Lung (tissue), 11 donors: ENCODE measurements at regions not wholly inside any gene's neighbourhood (a gene's known extent, or its start where the extent isn't known, plus 50 kb on each side); places are given as distances from the start of the nearest gene placed in this dataset.

Experiments
- ATAC-seq: fragments of 200-7000 bp; cut with Tn5 transposase; one replicate; pipeline ENCODE4 v1.9.1; 2020; ENCODE audit warnings: moderate number of reproducible peaks; ENCODE audit not compliant: insufficient read depth, low FRiP score
- DNase-seq, 3 donors: peaks; one replicate each; pipeline ENCODE4 v3.0.0-alpha.2; 2013 to 2017
- H3K27ac ChIP-seq, 2 donors: one replicate each; pipeline ENCODE4 v1.5.1; 2013; ENCODE audit warnings: mild to moderate bottlenecking in 2 of 2, moderate library complexity in 2 of 2, control low read depth in 1 of 2, inconsistent platforms in 1 of 2, low read depth in 1 of 2, low read length in 1 of 2
- H3K27me3 ChIP-seq, 3 donors: one replicate each; pipeline ENCODE4 v1.5.1; 2013; ENCODE audit warnings: low read length in 2 of 3; ENCODE audit not compliant: control insufficient read depth in 3 of 3, insufficient read depth in 3 of 3
- H3K36me3 ChIP-seq, 4 donors: one replicate each; pipeline ENCODE4 v1.5.1; 2013; ENCODE audit warnings: low read length in 4 of 4, mild to moderate bottlenecking in 1 of 4, moderate library complexity in 1 of 4; ENCODE audit not compliant: control insufficient read depth in 4 of 4, insufficient read depth in 4 of 4
- H3K4me1 ChIP-seq, 5 donors: one replicate each; pipeline ENCODE4 v1.5.1; 2013; ENCODE audit warnings: low read length in 5 of 5, mild to moderate bottlenecking in 2 of 5, moderate library complexity in 1 of 5; ENCODE audit not compliant: control insufficient read depth in 5 of 5, insufficient read depth in 5 of 5
- H3K4me3 ChIP-seq: one replicate; pipeline ENCODE4 v1.5.1; 2013; ENCODE audit warnings: mild to moderate bottlenecking, control low read depth, moderate library complexity
- H3K9ac ChIP-seq, 2 donors: one replicate each; pipeline ENCODE4 v1.5.1; 2013; ENCODE audit warnings: low read length in 2 of 2, control low read depth in 1 of 2; ENCODE audit not compliant: insufficient read depth in 1 of 2
- H3K9me3 ChIP-seq, 4 donors: one replicate each; pipeline ENCODE4 v1.5.1; 2013; ENCODE audit warnings: low read length in 3 of 4, mild to moderate bottlenecking in 1 of 4, moderate library complexity in 1 of 4; ENCODE audit not compliant: control insufficient read depth in 4 of 4, insufficient read depth in 3 of 4
- WGBS, 2 donors: extraction: QIAGEN DNeasy Blood & Tissue Kit; methylation state at CpG; one replicate each; pipeline ENCODE4 v1.1.7; 2013; 5-methylcytosine and 5-hydroxymethylcytosine counted together
- TF ChIP-seq, protein P1 (sequence below): IDR thresholded peaks from 2 replicates; pipeline ENCODE4 v1.5.1; 2012; ENCODE audit warnings: mild to moderate bottlenecking; ENCODE audit errors: control extremely low read depth, extremely low read depth
- donor health status: control.
- donor health status: control.
- donor health status: Bipolar disorder and iron deficiency.
- donor health status: healthy.
- donor health status: DM: yes; HTN: yes; CAD: no.

DNA sequence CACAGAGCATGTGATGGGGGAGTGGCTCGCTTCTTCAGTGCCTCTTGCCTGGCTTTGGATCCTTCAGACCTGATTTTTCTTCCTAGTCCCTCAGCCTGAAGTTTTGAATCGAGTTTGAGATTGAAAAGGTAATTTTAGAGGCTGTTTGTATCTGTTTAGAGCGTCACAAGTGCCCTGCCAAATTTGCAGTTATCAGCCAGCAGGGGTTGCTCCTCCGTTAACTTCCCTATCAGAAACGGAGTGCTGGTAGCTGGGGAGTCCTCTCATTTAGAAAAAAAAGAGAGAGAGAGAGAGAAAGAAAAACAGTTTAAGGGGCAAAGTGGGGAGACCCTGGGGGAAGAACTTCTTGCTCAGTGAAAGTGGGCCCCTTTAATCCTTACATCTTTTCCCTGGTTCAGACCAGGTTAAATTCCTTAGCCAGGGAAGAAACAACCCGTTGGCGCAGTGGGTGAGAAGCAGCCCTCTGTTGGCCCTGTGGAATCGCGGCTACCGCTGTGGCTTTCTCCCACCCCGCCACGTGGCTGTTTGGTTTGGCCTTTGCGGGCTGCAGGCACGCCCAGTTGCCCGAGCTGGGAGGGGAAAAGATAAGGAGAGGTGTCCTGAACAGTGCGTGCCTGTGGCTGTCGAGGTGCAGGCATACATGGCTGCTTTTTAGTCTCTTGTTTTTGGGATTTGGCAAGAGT, 576.7 kb upstream of the ACO1 start:
- 85 to 91% methylated on average over 17 of the region's 17 CpGs for WGBS, 2 donors
- H3K36me3 ChIP-seq, result no peaks in the 10 kb centered on the region

DNA sequence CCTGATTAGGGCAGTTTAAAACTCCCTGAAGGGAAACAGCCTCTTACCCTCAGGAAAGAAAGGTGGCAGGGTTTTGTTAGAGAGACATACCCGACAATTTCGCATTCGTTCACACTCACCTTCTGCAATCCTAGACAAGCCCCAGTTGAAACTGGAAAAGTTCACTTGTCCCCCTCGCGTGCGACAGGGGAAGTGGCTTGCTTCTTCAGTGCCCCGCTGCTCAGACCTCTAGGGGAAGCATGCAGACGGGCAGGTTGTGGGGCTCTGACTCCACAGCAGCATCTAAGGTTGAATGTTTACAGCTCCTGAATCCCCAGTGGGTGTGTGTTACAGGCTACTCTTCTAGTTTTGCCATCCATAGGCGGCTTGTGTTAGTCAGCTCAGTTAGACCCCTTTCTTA, 575.7 kb upstream of the ACO1 start:
- Histone ChIP-seq H3K9ac (no peak overlapping the region), H3K27ac (no peak overlapping the region), H3K36me3 (no peaks in the 10 kb centered on the region), H3K27me3 (no peaks in the 10 kb centered on the region), H3K4me3 (no peak overlapping the region), H3K4me1 (no peaks in the 10 kb centered on the region), H3K9me3 (peaks cover 0 to 2% (median 0%) of the 10 kb centered on the region in 4 donors)
- DNase-seq, result no peak
- no peak for ATAC-seq
- WGBS, 2 donors, result 57 to 72% methylated on average over 9 of the region's 9 CpGs
- TF ChIP-seq, protein P1, sequence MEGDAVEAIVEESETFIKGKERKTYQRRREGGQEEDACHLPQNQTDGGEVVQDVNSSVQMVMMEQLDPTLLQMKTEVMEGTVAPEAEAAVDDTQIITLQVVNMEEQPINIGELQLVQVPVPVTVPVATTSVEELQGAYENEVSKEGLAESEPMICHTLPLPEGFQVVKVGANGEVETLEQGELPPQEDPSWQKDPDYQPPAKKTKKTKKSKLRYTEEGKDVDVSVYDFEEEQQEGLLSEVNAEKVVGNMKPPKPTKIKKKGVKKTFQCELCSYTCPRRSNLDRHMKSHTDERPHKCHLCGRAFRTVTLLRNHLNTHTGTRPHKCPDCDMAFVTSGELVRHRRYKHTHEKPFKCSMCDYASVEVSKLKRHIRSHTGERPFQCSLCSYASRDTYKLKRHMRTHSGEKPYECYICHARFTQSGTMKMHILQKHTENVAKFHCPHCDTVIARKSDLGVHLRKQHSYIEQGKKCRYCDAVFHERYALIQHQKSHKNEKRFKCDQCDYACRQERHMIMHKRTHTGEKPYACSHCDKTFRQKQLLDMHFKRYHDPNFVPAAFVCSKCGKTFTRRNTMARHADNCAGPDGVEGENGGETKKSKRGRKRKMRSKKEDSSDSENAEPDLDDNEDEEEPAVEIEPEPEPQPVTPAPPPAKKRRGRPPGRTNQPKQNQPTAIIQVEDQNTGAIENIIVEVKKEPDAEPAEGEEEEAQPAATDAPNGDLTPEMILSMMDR, result no peak

More for the DNA sequence above, 576.7 kb upstream of the ACO1 start:
- TF ChIP-seq, protein P1, result no peak
- no peak overlapping the region for H3K9ac ChIP-seq
- H3K4me3 ChIP-seq, result no peak overlapping the region
- peaks cover 0 to 2% (median 0%) of the 10 kb centered on the region in 4 donors for H3K9me3 ChIP-seq
- H3K4me1 ChIP-seq, result no peaks in the 10 kb centered on the region
- no peak for DNase-seq
- ATAC-seq, result no peak
- H3K27ac ChIP-seq, result no peak overlapping the region
- H3K27me3 ChIP-seq, result no peaks in the 10 kb centered on the region

DNA sequence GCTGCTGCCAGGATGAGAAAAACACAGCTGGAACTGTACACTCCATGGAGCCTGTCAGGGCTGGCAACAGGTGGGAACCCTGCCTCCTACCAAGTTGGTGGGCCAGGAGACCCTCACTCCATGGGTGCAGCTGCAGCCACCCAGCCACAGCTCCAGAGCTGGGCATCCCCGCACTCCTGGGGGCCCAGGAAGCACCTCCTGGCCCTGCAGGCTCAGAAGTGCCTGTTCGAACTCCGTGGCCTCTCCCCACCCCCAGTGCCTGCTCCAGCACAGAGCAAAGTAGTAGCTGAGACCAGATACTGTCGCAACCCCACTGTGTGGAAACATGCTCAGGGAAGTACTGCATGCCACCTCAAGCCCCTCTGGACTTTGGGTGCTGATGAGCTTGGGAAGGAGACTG, 564.0 kb upstream of the ACO1 start:
- H3K4me1 ChIP-seq, result no peaks in the 10 kb centered on the region
- no peak for DNase-seq
- WGBS, 2 donors, result 43 to 86% methylated on average over 4 of the region's 4 CpGs
- H3K27ac ChIP-seq, result no peak overlapping the region
- no peak for ATAC-seq
- H3K9me3 ChIP-seq, result peaks cover 0 to 10% (median 2%) of the 10 kb centered on the region in 4 donors
- no peaks in the 10 kb centered on the region for H3K36me3 ChIP-seq
- no peak overlapping the region for H3K9ac ChIP-seq
- no peak overlapping the region for H3K4me3 ChIP-seq
- no peaks in the 10 kb centered on the region for H3K27me3 ChIP-seq
- TF ChIP-seq, protein P1, result no peak

DNA sequence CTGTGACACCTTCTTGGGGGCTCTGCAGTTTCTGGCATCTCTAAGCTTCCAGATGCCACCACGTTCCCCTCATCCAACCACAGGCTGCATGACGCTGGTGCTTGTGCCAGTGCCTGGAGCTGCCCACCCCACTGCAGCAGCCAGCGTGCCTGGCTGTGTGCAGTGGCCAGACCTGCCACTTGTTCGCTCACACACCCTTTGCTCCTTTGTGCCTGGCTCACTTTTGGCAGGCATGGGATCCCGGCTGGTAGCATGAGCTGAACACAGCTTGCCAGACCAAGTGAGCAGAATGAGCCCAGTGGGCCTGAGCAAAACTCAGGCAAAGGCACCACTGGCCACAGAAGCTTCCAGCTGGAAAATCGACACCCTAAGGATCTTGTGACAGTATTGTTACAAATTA, 562.9 kb upstream of the ACO1 start:
- TF ChIP-seq, protein P1, result no peak
- WGBS, 2 donors, result 80 to 82% methylated on average over 6 of the region's 6 CpGs
- Histone ChIP-seq H3K4me1 (no peaks in the 10 kb centered on the region), H3K36me3 (no peaks in the 10 kb centered on the region), H3K9me3 (peaks cover 0 to 10% (median 2%) of the 10 kb centered on the region in 4 donors), H3K4me3 (no peak overlapping the region), H3K9ac (no peak overlapping the region), H3K27ac (no peak overlapping the region), H3K27me3 (no peaks in the 10 kb centered on the region)
- no peak for ATAC-seq
- DNase-seq, result no peak
